DMS153 (cell line): ENCODE measurements at regions not wholly inside any gene's neighbourhood (a gene's known extent, or its start where the extent isn't known, plus 50 kb on each side); places are given as distances from the start of the nearest gene placed in this dataset.
"Not testable (repeated sequence)": the region's sequence is repeated elsewhere in the genome, so short reads cannot be mapped to it uniquely, and the experiment has no call there.

Experiments
- DNase-seq: peaks from one replicate; lab custom pipeline; 2025; lab: John Stamatoyannopoulos, UW

- peak; percentile 43 for DNase-seq
These were observed 587.5 kb downstream of the CD109 start for GRCh38 chr6:74283532-74283931.

- DNase-seq, result no peak
These were observed 586.2 kb downstream of the CD109 start for GRCh38 chr6:74282143-74282689.

- no peak for DNase-seq
These were observed 584.2 kb downstream of the CD109 start for GRCh38 chr6:74280130-74280692.

- DNase-seq, result peak; percentile 93
These were observed 581.8 kb downstream of the CD109 start for GRCh38 chr6:74277777-74278186.

- DNase-seq, result no peak
These were observed 577.5 kb downstream of the CD109 start for GRCh38 chr6:74273541-74273940.

GRCh38 chr6:74269600-74269858, 573.5 kb downstream of the CD109 start:
- no peak for DNase-seq

- DNase-seq, result no peak
These were observed 573.0 kb downstream of the CD109 start for GRCh38 chr6:74268815-74269599.

GRCh38 chr6:74259981-74260380, 564.0 kb downstream of the CD109 start:
- no peak for DNase-seq

GRCh38 chr6:74256781-74257180, 560.8 kb downstream of the CD109 start:
- DNase-seq, result no peak

- no peak for DNase-seq
These were observed 560.4 kb downstream of the CD109 start for GRCh38 chr6:74256381-74256780.

GRCh38 chr6:74255007-74255406, 559.0 kb downstream of the CD109 start:
- not testable (repeated sequence) for DNase-seq

- not testable (repeated sequence) for DNase-seq
These were observed 558.1 kb downstream of the CD109 start for GRCh38 chr6:74254147-74254546.

- no peak for DNase-seq
These were observed 557.3 kb downstream of the CD109 start for GRCh38 chr6:74253261-74253660.

GRCh38 chr6:74250161-74250818, 554.3 kb downstream of the CD109 start:
- no peak for DNase-seq

GRCh38 chr6:74249658-74250057, 553.7 kb downstream of the CD109 start:
- DNase-seq, result no peak

GRCh38 chr6:74248966-74249365, 553.0 kb downstream of the CD109 start:
- no peak for DNase-seq

- DNase-seq, result peak; percentile 54
These were observed 526.8 kb downstream of the CD109 start for GRCh38 chr6:74222768-74223333.

- DNase-seq, result peak; percentile 51
These were observed 518.0 kb downstream of the CD109 start for GRCh38 chr6:74213995-74214394.

GRCh38 chr6:74208239-74208638, 512.2 kb downstream of the CD109 start:
- DNase-seq, result no peak

GRCh38 chr6:74199215-74199915, 503.4 kb downstream of the CD109 start:
- no peak for DNase-seq

- no peak for DNase-seq
These were observed 501.3 kb downstream of the CD109 start for GRCh38 chr6:74197310-74197709.

- no peak for DNase-seq
These were observed 491.8 kb downstream of the CD109 start for GRCh38 chr6:74187811-74188210.
